HG02610 (cell line): ENCODE measurements at regions not wholly inside any gene's neighbourhood (a gene's known extent, or its start where the extent isn't known, plus 50 kb on each side); places are given as distances from the start of the nearest gene placed in this dataset.

Source experiments
- ATAC-seq: cut with Tn5 transposase; IDR thresholded peaks from one replicate; pipeline ENCODE4 v1.9.1; 2021; ENCODE audit warnings: mild to moderate bottlenecking, moderate library complexity; ENCODE audit not compliant: unreplicated experiment

- no peak for ATAC-seq
Measured at GRCh38 chr4:1543561-1543960, 137.3 kb upstream of the NKX1-1 start.

GRCh38 chr4:1542516-1543320 lies 136.5 kb upstream of the NKX1-1 start:
- no peak for ATAC-seq

GRCh38 chr4:1542226-1542490 lies 135.9 kb upstream of the NKX1-1 start:
- ATAC-seq, result no peak

GRCh38 chr4:1541449-1542225 lies 135.4 kb upstream of the NKX1-1 start:
- ATAC-seq, result no peak

- ATAC-seq, result no peak
Measured at GRCh38 chr4:1540601-1541375, 134.5 kb upstream of the NKX1-1 start.

- ATAC-seq, result no peak
Measured at GRCh38 chr4:1539859-1540600, 133.8 kb upstream of the NKX1-1 start.

- no peak for ATAC-seq
Measured at GRCh38 chr4:1538941-1539772, 132.9 kb upstream of the NKX1-1 start.

GRCh38 chr4:1538096-1538410 lies 131.8 kb upstream of the NKX1-1 start:
- no peak for ATAC-seq

GRCh38 chr4:1537410-1538095 lies 131.3 kb upstream of the NKX1-1 start:
- no peak for ATAC-seq

GRCh38 chr4:1536579-1537409 lies 130.6 kb upstream of the NKX1-1 start:
- ATAC-seq, result no peak

- no peak for ATAC-seq
Measured at GRCh38 chr4:1535926-1536578, 129.8 kb upstream of the NKX1-1 start.

GRCh38 chr4:1534876-1535526 lies 128.8 kb upstream of the NKX1-1 start:
- ATAC-seq, result no peak

GRCh38 chr4:1534095-1534872 lies 128.0 kb upstream of the NKX1-1 start:
- no peak for ATAC-seq

- ATAC-seq, result no peak
Measured at GRCh38 chr4:1533501-1534064, 127.3 kb upstream of the NKX1-1 start.

- ATAC-seq, result no peak
Measured at GRCh38 chr4:1532549-1533395, 126.5 kb upstream of the NKX1-1 start.
